DND-41 (cell line): ENCODE measurements at regions not wholly inside any gene's neighbourhood (a gene's known extent, or its start where the extent isn't known, plus 50 kb on each side); places are given as distances from the start of the nearest gene placed in this dataset.

Source experiments
- EZH2 ChIP-seq: IDR thresholded peaks from 3 replicates; pipeline ENCODE4 v1.6.1; 2012; ENCODE audit warnings: borderline replicate concordance, low read depth, mild to moderate bottlenecking, moderate library complexity, low read length, inconsistent platforms; ENCODE audit not compliant: severe bottlenecking
- TF ChIP-seq, protein P1 (sequence below): IDR thresholded peaks from 2 replicates; pipeline ENCODE4 v1.5.1; 2012; ENCODE audit warnings: borderline replicate concordance, low read length, moderate library complexity, mild to moderate bottlenecking; ENCODE audit not compliant: poor library complexity, severe bottlenecking; ENCODE audit errors: extremely low read depth

DNA sequence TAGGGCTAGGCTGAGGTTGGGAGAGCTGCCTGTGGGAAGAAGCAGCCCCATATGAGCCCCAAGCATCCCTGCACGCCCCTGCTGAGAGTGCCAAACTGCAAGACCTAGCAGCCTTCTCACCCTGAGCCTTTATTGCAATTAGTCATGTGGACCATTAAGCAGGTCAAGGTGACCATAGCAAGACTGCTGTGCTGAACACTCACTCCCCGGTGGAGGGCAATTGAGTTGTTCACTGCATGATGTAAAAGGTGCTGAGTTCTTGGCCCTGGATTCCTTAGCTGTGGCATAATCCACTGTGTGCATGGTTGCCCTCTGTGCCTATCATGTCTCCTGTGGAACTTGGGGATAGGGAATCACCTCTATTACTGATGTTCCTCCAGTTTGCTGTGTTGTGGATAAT lies 131.1 kb downstream of the FOXD1 start:
- TF ChIP-seq, protein P1, sequence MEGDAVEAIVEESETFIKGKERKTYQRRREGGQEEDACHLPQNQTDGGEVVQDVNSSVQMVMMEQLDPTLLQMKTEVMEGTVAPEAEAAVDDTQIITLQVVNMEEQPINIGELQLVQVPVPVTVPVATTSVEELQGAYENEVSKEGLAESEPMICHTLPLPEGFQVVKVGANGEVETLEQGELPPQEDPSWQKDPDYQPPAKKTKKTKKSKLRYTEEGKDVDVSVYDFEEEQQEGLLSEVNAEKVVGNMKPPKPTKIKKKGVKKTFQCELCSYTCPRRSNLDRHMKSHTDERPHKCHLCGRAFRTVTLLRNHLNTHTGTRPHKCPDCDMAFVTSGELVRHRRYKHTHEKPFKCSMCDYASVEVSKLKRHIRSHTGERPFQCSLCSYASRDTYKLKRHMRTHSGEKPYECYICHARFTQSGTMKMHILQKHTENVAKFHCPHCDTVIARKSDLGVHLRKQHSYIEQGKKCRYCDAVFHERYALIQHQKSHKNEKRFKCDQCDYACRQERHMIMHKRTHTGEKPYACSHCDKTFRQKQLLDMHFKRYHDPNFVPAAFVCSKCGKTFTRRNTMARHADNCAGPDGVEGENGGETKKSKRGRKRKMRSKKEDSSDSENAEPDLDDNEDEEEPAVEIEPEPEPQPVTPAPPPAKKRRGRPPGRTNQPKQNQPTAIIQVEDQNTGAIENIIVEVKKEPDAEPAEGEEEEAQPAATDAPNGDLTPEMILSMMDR, result no peak
- no peak for TF ChIP-seq EZH2
